K562 (cell line): ENCODE measurements at regions not wholly inside any gene's neighbourhood (a gene's known extent, or its start where the extent isn't known, plus 50 kb on each side); places are given as distances from the start of the nearest gene placed in this dataset.

Experiments used
- ATAC-seq: fragments of 200-7000 bp; cut with Tn5 transposase; 3 replicates; pipeline ENCODE4 v1.9.1; 2020; ENCODE audit warnings: moderate library complexity
- BruUV-seq: library from RNA; stranded (reverse); fragments of 400-500 nt; replicated peaks from 2 replicates; lab custom pipeline; 2021; lab: Mats Ljungman, UMichigan
- CTCF ChIA-PET: fragments of 300-600 bp; formaldehyde crosslinking; extraction: SDS; loops from one replicate; lab custom pipeline; 2021; ENCODE audit warnings: low intra/inter-chr PET ratio; lab: Yijun Ruan, JAX
- POLR2A ChIA-PET: fragments of 300-600, 350-650 bp; sonication (Branson Sonifier 250); formaldehyde crosslinking; extraction: SDS; loops from one replicate; lab custom pipeline; 2021; ENCODE audit warnings: antibody characterized with exemption, inconsistent platforms; lab: Yijun Ruan, JAX
- DNase-seq, 4 experiments: peaks; one replicate each; pipeline versions ENCODE4 v3.0.0 to v3.0.0-alpha.2; 2011 to 2018; ENCODE audit warnings: low spot score in 3 of 4, mixed read lengths in 3 of 4; ENCODE audit errors: extremely low read depth in 1 of 4
- FAIRE-seq: peaks from 2 replicates; lab custom pipeline; 2011; peaks lifted over from hg19 to GRCh38; lab: Jason Lieb, UNC
- H2AFZ ChIP-seq: 2 replicates; pipeline ENCODE4 v1.6.0; 2011; ENCODE audit warnings: low read depth, low read length, control low read depth, inconsistent platforms
- H3K27ac ChIP-seq: fragments of 200-600 bp; 3 replicates; pipeline ENCODE4 v1.8.0; 2011; ENCODE audit warnings: low read depth, mild to moderate bottlenecking, control low read depth, inconsistent platforms, low read length, moderate library complexity, mixed read lengths; ENCODE audit errors: extremely low read depth
- H3K27me3 ChIP-seq, 2 experiments: fragments of 300-600 bp in 1 of 2; 2 replicates in 1 of 2; 3 replicates in 1 of 2; pipeline versions ENCODE4 v1.6.0 to v1.8.0; 2011; ENCODE audit warnings: inconsistent platforms in 2 of 2, low read length in 2 of 2, mild to moderate bottlenecking in 1 of 2, mixed read lengths in 1 of 2, moderate library complexity in 1 of 2; ENCODE audit not compliant: control insufficient read depth in 2 of 2, insufficient read depth in 2 of 2
- H3K36me3 ChIP-seq: fragments of 300-600 bp; 3 replicates; pipeline ENCODE4 v1.8.0; 2011; ENCODE audit warnings: mild to moderate bottlenecking, low read length, inconsistent platforms; ENCODE audit not compliant: control insufficient read depth, insufficient read depth
- H3K4me1 ChIP-seq, 2 experiments: fragments of 200-600 bp in 1 of 2; replicated peaks in 1 of 2; 2 replicates in 1 of 2; 3 replicates in 1 of 2; pipeline versions ENCODE4 v1.5.1 to v1.8.0; 2011; ENCODE audit warnings: inconsistent platforms in 2 of 2, low read length in 2 of 2, mild to moderate bottlenecking in 1 of 2, mixed read lengths in 1 of 2, moderate library complexity in 1 of 2; ENCODE audit not compliant: control insufficient read depth in 2 of 2, insufficient read depth in 2 of 2
- H3K4me2 ChIP-seq: 2 replicates; pipeline ENCODE4 v1.6.1; 2011; ENCODE audit warnings: low read length, control low read depth, inconsistent platforms, mixed read lengths; ENCODE audit not compliant: insufficient read depth
- H3K4me3 ChIP-seq: fragments of 200-600 bp; sonication (generic), shearing (Covaris generic); 2 replicates; pipeline ENCODE4 v1.5.1; 2016; ENCODE audit warnings: control low read depth, inconsistent platforms
- H3K79me2 ChIP-seq: fragments of 200-600 bp; 3 replicates; pipeline ENCODE4 v1.8.0; 2011; ENCODE audit warnings: low read length, inconsistent platforms; ENCODE audit not compliant: control insufficient read depth, insufficient read depth
- H3K9ac ChIP-seq, 2 experiments: 2 replicates each; pipeline versions ENCODE4 v1.6.0 to v1.6.1; 2011; ENCODE audit warnings: low read depth in 2 of 2, low read length in 2 of 2, control low read depth in 1 of 2, inconsistent platforms in 1 of 2, mild to moderate bottlenecking in 1 of 2, mixed read lengths in 1 of 2; ENCODE audit not compliant: insufficient read depth in 1 of 2
- H3K9me1 ChIP-seq: one replicate; pipeline ENCODE4 v1.6.0; 2011; ENCODE audit warnings: inconsistent platforms, mild to moderate bottlenecking, low read length, moderate library complexity; ENCODE audit not compliant: control insufficient read depth, insufficient read depth
- H3K9me3 ChIP-seq: replicated peaks from 2 replicates; pipeline ENCODE4 v1.5.1; 2011; ENCODE audit warnings: low read depth, low read length, inconsistent platforms; ENCODE audit not compliant: control insufficient read depth, insufficient read depth
- H4K20me1 ChIP-seq: replicated peaks from 2 replicates; pipeline ENCODE4 v1.6.1; 2011; ENCODE audit warnings: low read length, inconsistent platforms, mixed read lengths; ENCODE audit not compliant: control insufficient read depth, insufficient read depth
- ATF7 ChIP-seq: fragments of 450-650 bp; IDR thresholded peaks from 2 replicates; pipeline ENCODE4 v1.7.1; 2014; ENCODE audit warnings: mild to moderate bottlenecking, moderate library complexity
- KDM1A ChIP-seq, 2 experiments: fragments of 450-650 bp; IDR thresholded peaks; 2 replicates each; pipeline ENCODE4 v1.6.1; 2016; ENCODE audit warnings: mild to moderate bottlenecking in 2 of 2
- MAZ ChIP-seq, 2 experiments: fragments of 450-650 bp in 1 of 2; sonication (generic) in 1 of 2; formaldehyde crosslinking; IDR thresholded peaks in 1 of 2; conservative IDR thresholded peaks in 1 of 2; 2 replicates each; pipeline versions ENCODE4 v1.4.0 to v1.5.0; 2020; ENCODE audit warnings: mild to moderate bottlenecking in 1 of 2, missing genetic modification reagents in 1 of 2
- MCM2 ChIP-seq: fragments of 450-650 bp; IDR thresholded peaks from 2 replicates; pipeline ENCODE4 v1.6.1; 2017; ENCODE audit warnings: low read depth, mild to moderate bottlenecking
- NCOA2 ChIP-seq, 2 experiments: fragments of 450-650 bp; IDR thresholded peaks; 2 replicates each; pipeline ENCODE4 v1.6.1; 2018; ENCODE audit warnings: mild to moderate bottlenecking in 2 of 2, moderate library complexity in 1 of 2; ENCODE audit not compliant: partially characterized antibody in 2 of 2
- PRMT5 ChIP-seq: sonication (generic); formaldehyde crosslinking; IDR thresholded peaks from 2 replicates; pipeline ENCODE4 v1.5.0; 2020; ENCODE audit warnings: missing genetic modification reagents
- RFX7 ChIP-seq: fragments of 250-450 bp; sonication (Bioruptor Pico); IDR thresholded peaks from 2 replicates; pipeline ENCODE4 v1.5.1; 2021; ENCODE audit warnings: mild to moderate bottlenecking
- SMARCA5 ChIP-seq: fragments of 450-650 bp; IDR thresholded peaks from 2 replicates; pipeline ENCODE4 v1.6.1; 2016
- ZBTB7A ChIP-seq: IDR thresholded peaks from 2 replicates; pipeline ENCODE4 v1.6.1; 2011; ENCODE audit warnings: low read depth, mild to moderate bottlenecking, low read length, moderate library complexity, borderline replicate concordance; ENCODE audit not compliant: control insufficient read depth
- WGBS: fragments of 100-300 bp; shearing (Covaris generic); methylation state at CpG from one replicate; pipeline ENCODE4 v1.1.6; 2016; ENCODE audit warnings: low coverage, mixed read lengths; ENCODE audit not compliant: insufficient coverage; ENCODE audit errors: missing lambda C conversion rate; 5-methylcytosine and 5-hydroxymethylcytosine counted together
- in situ Hi-C: fragments of 300-500 bp; cut with MboI; formaldehyde crosslinking; loops from 4 replicates; pipeline ENCODE4 v1.15.0; 2018; ENCODE audit warnings: inconsistent platforms, mixed read lengths
- intact Hi-C: fragments of 100-400 bp; cut with micrococcal nuclease; formaldehyde crosslinking; loops from 2 replicates; pipeline ENCODE4 v1.14.2; 2022
- TF ChIP-seq, protein P1 (sequence below): IDR thresholded peaks from 3 replicates; pipeline ENCODE4 v1.6.1; 2011; ENCODE audit warnings: borderline replicate concordance, mild to moderate bottlenecking; ENCODE audit not compliant: insufficient read length, insufficient read depth
- TF ChIP-seq, protein P2 (sequence below): fragments of 450-650 bp; IDR thresholded peaks from 2 replicates; pipeline ENCODE4 v1.6.1; 2016; ENCODE audit warnings: low read depth
- TF ChIP-seq, protein P3 (sequence below): fragments of 450-650 bp; conservative IDR thresholded peaks from 2 replicates; pipeline ENCODE4 v1.6.1; 2016; ENCODE audit warnings: missing genetic modification characterization, low read depth, mild to moderate bottlenecking, missing compliant biosample characterization, moderate library complexity

DNA sequence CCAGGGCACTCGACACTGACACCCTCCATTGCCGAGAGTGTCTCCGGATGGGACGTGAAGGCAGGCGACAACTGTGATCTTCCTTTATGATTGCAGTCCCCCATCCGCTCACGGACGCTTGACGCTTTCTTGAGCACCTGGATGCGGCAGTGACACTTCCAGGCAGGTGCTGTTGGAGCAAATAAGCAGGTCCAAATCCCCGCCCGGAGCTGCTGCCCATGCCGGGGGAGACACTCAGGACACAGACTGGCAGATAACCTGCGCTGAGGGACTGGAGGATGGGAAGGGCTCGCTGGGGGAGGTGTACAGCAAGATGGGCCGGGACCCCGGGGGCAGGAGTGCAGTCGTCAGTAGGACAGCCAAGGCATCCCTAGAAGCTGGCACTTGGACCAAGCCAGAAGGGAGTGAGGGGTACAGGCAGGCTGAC, 1403.5 kb downstream of the BRD1 start (continued):
- TF ChIP-seq, protein P1, sequence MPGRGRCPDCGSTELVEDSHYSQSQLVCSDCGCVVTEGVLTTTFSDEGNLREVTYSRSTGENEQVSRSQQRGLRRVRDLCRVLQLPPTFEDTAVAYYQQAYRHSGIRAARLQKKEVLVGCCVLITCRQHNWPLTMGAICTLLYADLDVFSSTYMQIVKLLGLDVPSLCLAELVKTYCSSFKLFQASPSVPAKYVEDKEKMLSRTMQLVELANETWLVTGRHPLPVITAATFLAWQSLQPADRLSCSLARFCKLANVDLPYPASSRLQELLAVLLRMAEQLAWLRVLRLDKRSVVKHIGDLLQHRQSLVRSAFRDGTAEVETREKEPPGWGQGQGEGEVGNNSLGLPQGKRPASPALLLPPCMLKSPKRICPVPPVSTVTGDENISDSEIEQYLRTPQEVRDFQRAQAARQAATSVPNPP: no peak
- TF ChIP-seq MCM2: no peak

DNA sequence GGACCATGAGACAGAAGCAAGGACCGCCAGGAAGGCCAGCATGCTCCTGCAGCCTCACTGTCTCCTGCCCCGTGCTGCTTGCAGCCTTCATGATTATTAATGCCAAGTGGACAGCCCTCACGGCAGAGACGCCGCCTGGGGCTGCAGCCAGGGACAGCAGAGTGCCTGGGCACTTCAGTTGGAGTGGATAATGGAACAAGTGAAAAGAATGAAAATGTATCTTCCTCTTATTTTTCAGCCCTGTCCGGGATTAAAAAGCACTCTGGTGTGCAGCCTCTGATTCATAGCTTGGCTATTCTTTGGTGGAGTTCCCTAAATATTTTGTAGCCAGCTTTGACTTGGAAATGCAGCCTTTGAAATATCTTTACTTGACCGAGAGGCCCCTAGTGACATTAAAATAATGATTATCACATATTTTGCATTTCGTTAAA, 1404.2 kb downstream of the BRD1 start:
- ATAC-seq (no peak), FAIRE-seq (no peak), DNase-seq (no peak)
- no peak overlapping the region for H3K4me2 ChIP-seq
- H3K9me1 ChIP-seq: no peaks in the 10 kb centered on the region
- H3K27me3 ChIP-seq: no peaks in the 10 kb centered on the region; a peak in 1 of 5 replicates
- no peaks in the 10 kb centered on the region for H3K4me1 ChIP-seq
- CTCF ChIA-PET: no interaction called here
- no peak overlapping the region for H3K9ac ChIP-seq
- no peaks in the 10 kb centered on the region for H3K9me3 ChIP-seq
- in situ Hi-C loops: no loop called here
- H2AFZ ChIP-seq: no peak overlapping the region
- H3K79me2 ChIP-seq: no peaks in the 10 kb centered on the region
- H3K36me3 ChIP-seq: no peaks in the 10 kb centered on the region
- POLR2A ChIA-PET: no interaction called here
- H3K27ac ChIP-seq: no peak overlapping the region
- intact Hi-C loops: no loop called here
- no peak overlapping the region for H3K4me3 ChIP-seq
- no TSS peak for BruUV-seq
- WGBS: 0% methylated on average over 7 of the region's 8 CpGs
- no peaks in the 10 kb centered on the region for H4K20me1 ChIP-seq
- TF ChIP-seq SMARCA5: no peak
- TF ChIP-seq, protein P2, sequence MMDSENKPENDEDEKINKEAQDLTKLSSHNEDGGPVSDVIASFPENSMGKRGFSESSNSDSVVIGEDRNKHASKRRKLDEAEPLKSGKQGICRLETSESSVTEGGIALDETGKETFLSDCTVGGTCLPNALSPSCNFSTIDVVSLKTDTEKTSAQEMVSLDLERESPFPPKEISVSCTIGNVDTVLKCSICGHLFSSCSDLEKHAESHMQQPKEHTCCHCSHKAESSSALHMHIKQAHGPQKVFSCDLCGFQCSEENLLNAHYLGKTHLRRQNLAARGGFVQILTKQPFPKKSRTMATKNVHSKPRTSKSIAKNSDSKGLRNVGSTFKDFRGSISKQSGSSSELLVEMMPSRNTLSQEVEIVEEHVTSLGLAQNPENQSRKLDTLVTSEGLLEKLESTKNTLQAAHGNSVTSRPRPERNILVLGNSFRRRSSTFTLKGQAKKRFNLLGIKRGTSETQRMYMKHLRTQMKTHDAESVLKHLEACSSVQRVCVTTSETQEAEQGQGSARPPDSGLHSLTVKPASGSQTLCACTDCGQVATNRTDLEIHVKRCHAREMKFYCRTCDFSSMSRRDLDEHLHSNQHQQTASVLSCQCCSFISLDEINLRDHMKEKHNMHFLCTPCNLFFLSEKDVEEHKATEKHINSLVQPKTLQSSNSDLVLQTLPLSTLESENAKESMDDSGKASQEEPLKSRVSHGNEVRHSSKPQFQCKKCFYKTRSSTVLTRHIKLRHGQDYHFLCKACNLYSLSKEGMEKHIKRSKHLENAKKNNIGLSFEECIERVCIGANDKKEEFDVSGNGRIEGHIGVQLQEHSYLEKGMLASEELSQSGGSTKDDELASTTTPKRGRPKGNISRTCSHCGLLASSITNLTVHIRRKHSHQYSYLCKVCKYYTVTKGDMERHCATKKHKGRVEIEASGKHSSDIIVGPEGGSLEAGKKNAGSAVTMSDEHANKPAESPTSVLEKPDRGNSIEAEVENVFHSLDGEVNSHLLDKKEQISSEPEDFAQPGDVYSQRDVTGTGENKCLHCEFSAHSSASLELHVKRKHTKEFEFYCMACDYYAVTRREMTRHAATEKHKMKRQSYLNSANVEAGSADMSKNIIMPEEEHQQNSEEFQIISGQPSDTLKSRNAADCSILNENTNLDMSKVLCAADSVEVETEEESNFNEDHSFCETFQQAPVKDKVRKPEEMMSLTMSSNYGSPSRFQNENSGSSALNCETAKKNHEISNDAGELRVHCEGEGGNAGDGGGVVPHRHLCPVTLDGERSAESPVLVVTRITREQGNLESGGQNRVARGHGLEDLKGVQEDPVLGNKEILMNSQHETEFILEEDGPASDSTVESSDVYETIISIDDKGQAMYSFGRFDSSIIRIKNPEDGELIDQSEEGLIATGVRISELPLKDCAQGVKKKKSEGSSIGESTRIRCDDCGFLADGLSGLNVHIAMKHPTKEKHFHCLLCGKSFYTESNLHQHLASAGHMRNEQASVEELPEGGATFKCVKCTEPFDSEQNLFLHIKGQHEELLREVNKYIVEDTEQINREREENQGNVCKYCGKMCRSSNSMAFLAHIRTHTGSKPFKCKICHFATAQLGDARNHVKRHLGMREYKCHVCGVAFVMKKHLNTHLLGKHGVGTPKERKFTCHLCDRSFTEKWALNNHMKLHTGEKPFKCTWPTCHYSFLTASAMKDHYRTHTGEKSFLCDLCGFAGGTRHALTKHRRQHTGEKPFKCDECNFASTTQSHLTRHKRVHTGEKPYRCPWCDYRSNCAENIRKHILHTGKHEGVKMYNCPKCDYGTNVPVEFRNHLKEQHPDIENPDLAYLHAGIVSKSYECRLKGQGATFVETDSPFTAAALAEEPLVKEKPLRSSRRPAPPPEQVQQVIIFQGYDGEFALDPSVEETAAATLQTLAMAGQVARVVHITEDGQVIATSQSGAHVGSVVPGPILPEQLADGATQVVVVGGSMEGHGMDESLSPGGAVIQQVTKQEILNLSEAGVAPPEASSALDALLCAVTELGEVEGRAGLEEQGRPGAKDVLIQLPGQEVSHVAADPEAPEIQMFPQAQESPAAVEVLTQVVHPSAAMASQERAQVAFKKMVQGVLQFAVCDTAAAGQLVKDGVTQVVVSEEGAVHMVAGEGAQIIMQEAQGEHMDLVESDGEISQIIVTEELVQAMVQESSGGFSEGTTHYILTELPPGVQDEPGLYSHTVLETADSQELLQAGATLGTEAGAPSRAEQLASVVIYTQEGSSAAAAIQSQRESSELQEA: no peak
- no peak for TF ChIP-seq ATF7
- TF ChIP-seq MAZ (CRISPR knock-in tag; conservative IDR thresholded peaks at IDR 0.05 in 1 of 2, IDR thresholded peaks at IDR 0.05 in 1 of 2): no peak
- TF ChIP-seq PRMT5 (CRISPR knock-in tag): no peak
- TF ChIP-seq, protein P3, sequence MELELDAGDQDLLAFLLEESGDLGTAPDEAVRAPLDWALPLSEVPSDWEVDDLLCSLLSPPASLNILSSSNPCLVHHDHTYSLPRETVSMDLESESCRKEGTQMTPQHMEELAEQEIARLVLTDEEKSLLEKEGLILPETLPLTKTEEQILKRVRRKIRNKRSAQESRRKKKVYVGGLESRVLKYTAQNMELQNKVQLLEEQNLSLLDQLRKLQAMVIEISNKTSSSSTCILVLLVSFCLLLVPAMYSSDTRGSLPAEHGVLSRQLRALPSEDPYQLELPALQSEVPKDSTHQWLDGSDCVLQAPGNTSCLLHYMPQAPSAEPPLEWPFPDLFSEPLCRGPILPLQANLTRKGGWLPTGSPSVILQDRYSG (tag): no peak
- no peak for TF ChIP-seq NCOA2 (IDR thresholded peaks at IDR 0.05; ENCODE audit: partially characterized antibody in 2 of 2)
- no peak for TF ChIP-seq ZBTB7A
- TF ChIP-seq RFX7 (CRISPR knock-in tag): no peak
- no peak for TF ChIP-seq KDM1A (IDR thresholded peaks at IDR 0.05)
